H9 (cell line): ENCODE measurements at regions not wholly inside any gene's neighbourhood (a gene's known extent, or its start where the extent isn't known, plus 50 kb on each side); places are given as distances from the start of the nearest gene placed in this dataset.

Experiments used
- DNase-seq: peaks from one replicate; pipeline ENCODE4 v3.0.0-alpha.2; 2017
- H2AFZ ChIP-seq: one replicate; pipeline ENCODE4 v1.6.1; 2013; ENCODE audit warnings: mild to moderate bottlenecking, low read length, control low read depth, moderate library complexity
- H2AK5ac ChIP-seq: 2 replicates; pipeline ENCODE4 v1.6.1; 2013; ENCODE audit warnings: low read length, control low read depth, mixed read lengths; ENCODE audit not compliant: insufficient read length
- H2BK120ac ChIP-seq: one replicate; pipeline ENCODE4 v1.6.1; 2013; ENCODE audit warnings: low read depth, mild to moderate bottlenecking, low read length, control low read depth, inconsistent platforms; ENCODE audit not compliant: poor library complexity, severe bottlenecking
- H2BK12ac ChIP-seq: 2 replicates; pipeline ENCODE4 v1.6.1; 2013; ENCODE audit warnings: low read length, control low read depth, mixed read lengths, low read depth; ENCODE audit not compliant: insufficient read length
- H2BK15ac ChIP-seq: 2 replicates; pipeline ENCODE4 v1.6.1; 2013; ENCODE audit warnings: low read depth, low read length, control low read depth
- H2BK20ac ChIP-seq: one replicate; pipeline ENCODE4 v1.6.1; 2013; ENCODE audit warnings: low read depth, mild to moderate bottlenecking, low read length, control low read depth, inconsistent platforms; ENCODE audit not compliant: poor library complexity, severe bottlenecking
- H2BK5ac ChIP-seq: 2 replicates; pipeline ENCODE4 v1.6.1; 2013; ENCODE audit warnings: low read length, control low read depth, mixed read lengths; ENCODE audit not compliant: insufficient read length
- H3K14ac ChIP-seq: 2 replicates; pipeline ENCODE4 v1.6.1; 2013; ENCODE audit warnings: low read length, control low read depth; ENCODE audit not compliant: insufficient read depth
- H3K18ac ChIP-seq: 2 replicates; pipeline ENCODE4 v1.6.1; 2013; ENCODE audit warnings: low read depth, mild to moderate bottlenecking, mixed read lengths, low read length, control low read depth; ENCODE audit not compliant: insufficient read length
- H3K23ac ChIP-seq: 2 replicates; pipeline ENCODE4 v1.6.1; 2013; ENCODE audit warnings: low read length, control low read depth, mixed read lengths, low read depth; ENCODE audit not compliant: insufficient read length
- H3K23me2 ChIP-seq: 2 replicates; pipeline ENCODE4 v1.6.1; 2013; ENCODE audit warnings: low read depth, mild to moderate bottlenecking, mixed read lengths, low read length, control low read depth; ENCODE audit not compliant: insufficient read length, poor library complexity, severe bottlenecking
- H3K27ac ChIP-seq: 2 replicates; pipeline ENCODE4 v1.5.1; 2013; ENCODE audit warnings: low read length, control low read depth, mixed read lengths, low read depth; ENCODE audit not compliant: insufficient read length
- H3K27me3 ChIP-seq: 2 replicates; pipeline ENCODE4 v1.6.1; 2013; ENCODE audit warnings: low read length, control low read depth, inconsistent platforms; ENCODE audit not compliant: insufficient read depth
- H3K4ac ChIP-seq: 2 replicates; pipeline ENCODE4 v1.6.1; 2013; ENCODE audit warnings: low read depth, mild to moderate bottlenecking, control low read depth, inconsistent platforms, low read length, moderate library complexity
- H3K4me1 ChIP-seq: 2 replicates; pipeline ENCODE4 v1.6.1; 2013; ENCODE audit warnings: low read length, control low read depth, inconsistent platforms; ENCODE audit not compliant: insufficient read depth
- H3K4me2 ChIP-seq: 2 replicates; pipeline ENCODE4 v1.6.1; 2013; ENCODE audit warnings: low read length, control low read depth, mixed read lengths; ENCODE audit not compliant: insufficient read length, insufficient read depth
- H3K56ac ChIP-seq: 2 replicates; pipeline ENCODE4 v1.6.1; 2013; ENCODE audit warnings: low read depth, mild to moderate bottlenecking, mixed read lengths, low read length, control low read depth; ENCODE audit not compliant: insufficient read length
- H3K79me1 ChIP-seq: 2 replicates; pipeline ENCODE4 v1.6.1; 2013; ENCODE audit warnings: low read depth, mild to moderate bottlenecking, moderate library complexity, low read length, control low read depth, inconsistent platforms; ENCODE audit not compliant: insufficient read depth, poor library complexity, severe bottlenecking
- H3K79me2 ChIP-seq: 2 replicates; pipeline ENCODE4 v1.6.1; 2013; ENCODE audit warnings: low read length, control low read depth, inconsistent platforms; ENCODE audit not compliant: insufficient read depth
- H3K9ac ChIP-seq: 2 replicates; pipeline ENCODE4 v1.6.1; 2013; ENCODE audit warnings: low read length, control low read depth, mixed read lengths; ENCODE audit not compliant: insufficient read length; ENCODE audit errors: extremely low read depth
- H3K9me3 ChIP-seq: one replicate; pipeline ENCODE4 v1.6.1; 2013; ENCODE audit warnings: low read depth, low read length, inconsistent platforms; ENCODE audit not compliant: control insufficient read depth
- H3T11ph ChIP-seq: one replicate; pipeline ENCODE4 v1.6.1; 2013; ENCODE audit warnings: mild to moderate bottlenecking, low read length, control low read depth, inconsistent platforms
- H4K20me1 ChIP-seq: one replicate; pipeline ENCODE4 v1.6.1; 2013; ENCODE audit not compliant: control insufficient read depth, insufficient read length, insufficient read depth
- H4K5ac ChIP-seq: 2 replicates; pipeline ENCODE4 v1.6.1; 2013; ENCODE audit warnings: low read depth, mild to moderate bottlenecking, mixed read lengths, low read length, control low read depth; ENCODE audit not compliant: insufficient read length
- H4K8ac ChIP-seq: replicated peaks from 2 replicates; pipeline ENCODE4 v1.6.1; 2013; ENCODE audit warnings: low read length, control low read depth, mixed read lengths, low read depth; ENCODE audit not compliant: insufficient read length
- H4K91ac ChIP-seq: 2 replicates; pipeline ENCODE4 v1.6.1; 2013; ENCODE audit warnings: low read depth, mild to moderate bottlenecking, moderate library complexity, mixed read lengths, low read length, control low read depth; ENCODE audit not compliant: insufficient read length
- H3K27ac Mint-ChIP-seq, 3 experiments: 2 replicates in 2 of 3; 3 replicates in 1 of 3; pipeline ENCODE4 v1.8.0; 2020 to 2021; ENCODE audit warnings: mixed read lengths in 3 of 3, mild to moderate bottlenecking in 1 of 3, moderate library complexity in 1 of 3
- H3K27me3 Mint-ChIP-seq: 2 replicates; pipeline ENCODE4 v1.8.0; 2021; ENCODE audit warnings: low read depth, mild to moderate bottlenecking, moderate library complexity, mixed read lengths
- H3K36me3 Mint-ChIP-seq, 3 experiments: 2 replicates in 2 of 3; 3 replicates in 1 of 3; pipeline ENCODE4 v1.8.0; 2020 to 2021; ENCODE audit warnings: low read depth in 3 of 3, mixed read lengths in 3 of 3; ENCODE audit not compliant: insufficient read depth in 1 of 3
- H3K4me1 Mint-ChIP-seq, 2 experiments: 2 replicates each; pipeline ENCODE4 v1.8.0; 2020; ENCODE audit warnings: mixed read lengths in 2 of 2
- H3K4me3 Mint-ChIP-seq, 2 experiments: 2 replicates in 1 of 2; 3 replicates in 1 of 2; pipeline ENCODE4 v1.8.0; 2020 to 2021; ENCODE audit warnings: mild to moderate bottlenecking in 2 of 2, mixed read lengths in 2 of 2, moderate library complexity in 1 of 2
- H3K9me3 Mint-ChIP-seq, 2 experiments: 2 replicates in 1 of 2; 3 replicates in 1 of 2; pipeline ENCODE4 v1.8.0; 2020; ENCODE audit warnings: mild to moderate bottlenecking in 2 of 2, mixed read lengths in 2 of 2, moderate library complexity in 1 of 2
- CTCF ChIP-seq: fragments of 200-600 bp; sonication (generic); conservative IDR thresholded peaks from 3 replicates; pipeline ENCODE4 v1.8.0; 2021; ENCODE audit warnings: antibody characterized with exemption, mild to moderate bottlenecking
- WGBS: extraction: QIAGEN DNeasy Blood & Tissue Kit; methylation state at CpG from one replicate; pipeline ENCODE4 v1.1.7; 2013; ENCODE audit warnings: missing lambda C conversion rate, low lambda C conversion rate, mixed read lengths; ENCODE audit not compliant: insufficient read length; ENCODE audit errors: extremely low coverage; 5-methylcytosine and 5-hydroxymethylcytosine counted together

- Histone ChIP-seq H2BK15ac (no peak overlapping the region), H2BK12ac (no peak overlapping the region), H3K4me1 (no peaks in the 10 kb centered on the region; the same call in 1 of the 2 replicates), H3K18ac (no peak overlapping the region), H3K27ac (no peak overlapping the region), H3K23me2 (no peaks in the 10 kb centered on the region), H3K9me3 (no peaks in the 10 kb centered on the region), H4K8ac (no peak overlapping the region), H3K79me2 (no peaks in the 10 kb centered on the region), H3K79me1 (no peaks in the 10 kb centered on the region), H2BK5ac (no peak overlapping the region), H3K56ac (no peak overlapping the region), H3K4ac (no peak overlapping the region), H3K23ac (no peak overlapping the region), H4K20me1 (no peaks in the 10 kb centered on the region), H2AK5ac (no peak overlapping the region), H4K5ac (no peak overlapping the region), H4K91ac (no peak overlapping the region), H3K14ac (no peak overlapping the region), H2BK120ac (no peak overlapping the region), H2BK20ac (no peak overlapping the region), H3K27me3 (no peaks in the 10 kb centered on the region), H3K4me2 (no peak overlapping the region), H3T11ph (no peak overlapping the region), H2AFZ (no peak overlapping the region), H3K9ac (no peak overlapping the region)
- no peaks in the 10 kb centered on the region for H3K27me3 Mint-ChIP-seq
- no CpG with 5 or more reads among the region's 1 CpG for WGBS
- no peaks in the 10 kb centered on the region for H3K9me3 Mint-ChIP-seq
- H3K36me3 Mint-ChIP-seq = no peaks in the 10 kb centered on the region
- peaks cover 3 to 9% of the 10 kb centered on the region in 2 experiments for H3K4me1 Mint-ChIP-seq
- TF ChIP-seq CTCF = no peak
- no peak for DNase-seq
- no peak overlapping the region for H3K4me3 Mint-ChIP-seq
- H3K27ac Mint-ChIP-seq = no peak overlapping the region
Measured at GRCh38 chr2:193946806-193947205, 1710.2 kb upstream of the SLC39A10 start.
